Inflammatory macrophage (primary cell): ENCODE measurements at regions not wholly inside any gene's neighbourhood (a gene's known extent, or its start where the extent isn't known, plus 50 kb on each side); places are given as distances from the start of the nearest gene placed in this dataset.

Source experiments
- DNase-seq, 2 donors: peaks; one replicate each; pipeline ENCODE4 v3.0.0-alpha.2; 2020 to 2022

DNA sequence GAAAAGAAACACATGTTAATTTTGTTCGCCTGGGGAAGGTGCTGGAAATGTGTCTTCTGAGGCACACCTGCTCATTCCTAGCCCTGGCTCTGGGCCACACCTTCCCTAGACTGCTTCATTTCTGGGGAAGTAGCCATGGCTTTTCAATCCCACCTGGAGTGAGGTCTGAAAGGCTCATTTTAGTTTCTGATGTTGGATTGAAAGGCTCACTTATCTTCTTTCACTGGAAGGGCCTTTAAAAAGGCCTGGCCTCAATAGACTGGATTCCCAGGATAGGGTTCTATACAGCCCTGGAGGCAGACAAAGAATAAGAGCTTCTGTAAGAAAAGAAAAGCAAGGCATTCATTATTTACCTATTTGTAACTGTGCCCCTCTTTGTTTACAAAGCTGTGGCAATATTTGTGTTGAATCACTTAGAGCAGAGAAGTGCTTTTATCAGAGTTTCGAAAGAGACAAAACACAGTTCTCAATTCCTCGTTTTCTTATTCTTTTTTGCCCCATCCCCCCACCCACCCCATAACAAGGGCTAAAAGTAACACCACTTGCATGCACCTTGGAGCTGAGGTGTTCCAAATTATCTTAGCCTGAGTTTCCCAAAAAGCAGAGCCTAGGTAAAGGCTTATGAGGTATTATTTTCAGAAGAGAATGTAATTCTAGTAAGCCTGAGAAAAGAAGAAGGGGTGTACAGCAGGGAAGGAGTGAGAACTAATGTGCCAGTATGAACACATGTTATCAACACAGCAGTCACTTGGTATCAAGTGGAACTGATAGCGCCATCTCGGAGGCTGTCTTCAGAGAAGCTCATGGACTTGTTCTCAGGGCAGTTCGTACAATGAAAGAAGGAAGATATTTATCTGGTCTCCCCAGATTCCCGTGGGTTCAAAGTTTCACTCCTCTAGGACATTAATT, 413.1 kb downstream of the KCTD16 start:
- DNase-seq = no peak

DNA sequence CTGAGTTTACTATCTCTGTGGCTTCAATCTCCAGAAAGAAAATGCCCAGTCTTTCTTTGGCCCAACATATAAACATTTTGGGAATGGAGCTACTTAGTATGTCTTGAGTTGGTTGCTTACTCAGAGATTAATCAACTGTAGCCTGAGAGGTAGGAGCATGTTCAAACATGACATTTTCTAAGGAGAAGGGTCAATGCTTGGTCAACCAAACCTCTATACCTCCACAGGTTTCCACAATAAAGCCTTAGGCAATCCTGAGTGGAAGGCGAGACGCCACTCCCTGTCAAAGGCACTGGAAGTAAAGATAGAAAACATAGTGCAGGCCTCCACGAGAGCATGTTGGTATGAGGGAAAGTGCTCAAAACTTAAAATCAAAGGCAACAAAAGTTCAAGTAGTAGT, 411.4 kb downstream of the KCTD16 start:
- no peak for DNase-seq

- DNase-seq = no peak
Observed at GRCh38 chr5:144581044-144581443, 410.4 kb downstream of the KCTD16 start.

DNA sequence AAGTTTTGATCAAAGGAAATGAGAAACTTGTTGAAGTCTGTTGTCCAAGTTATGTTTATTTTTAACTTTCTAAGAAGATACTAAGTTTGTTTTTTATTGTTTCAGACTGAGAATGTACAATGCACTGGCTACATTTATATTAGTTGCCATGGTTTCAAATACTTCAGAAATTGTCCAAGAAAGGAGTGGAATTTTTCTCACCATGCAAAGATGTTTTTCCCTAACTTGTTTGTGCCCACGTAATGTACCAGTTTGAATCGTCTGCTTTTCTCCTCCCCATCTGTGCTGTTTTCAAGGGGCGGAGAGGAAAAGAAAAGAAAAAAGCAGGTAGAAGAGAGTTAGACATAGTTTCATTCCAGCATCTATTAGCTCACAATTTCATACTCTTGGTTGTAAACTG, 407.0 kb downstream of the KCTD16 start:
- no peak for DNase-seq

- DNase-seq = no peak
Observed at GRCh38 chr5:144575736-144576135, 405.1 kb downstream of the KCTD16 start.

- no peak for DNase-seq
Observed at GRCh38 chr5:144567421-144567780, 396.7 kb downstream of the KCTD16 start.

DNA sequence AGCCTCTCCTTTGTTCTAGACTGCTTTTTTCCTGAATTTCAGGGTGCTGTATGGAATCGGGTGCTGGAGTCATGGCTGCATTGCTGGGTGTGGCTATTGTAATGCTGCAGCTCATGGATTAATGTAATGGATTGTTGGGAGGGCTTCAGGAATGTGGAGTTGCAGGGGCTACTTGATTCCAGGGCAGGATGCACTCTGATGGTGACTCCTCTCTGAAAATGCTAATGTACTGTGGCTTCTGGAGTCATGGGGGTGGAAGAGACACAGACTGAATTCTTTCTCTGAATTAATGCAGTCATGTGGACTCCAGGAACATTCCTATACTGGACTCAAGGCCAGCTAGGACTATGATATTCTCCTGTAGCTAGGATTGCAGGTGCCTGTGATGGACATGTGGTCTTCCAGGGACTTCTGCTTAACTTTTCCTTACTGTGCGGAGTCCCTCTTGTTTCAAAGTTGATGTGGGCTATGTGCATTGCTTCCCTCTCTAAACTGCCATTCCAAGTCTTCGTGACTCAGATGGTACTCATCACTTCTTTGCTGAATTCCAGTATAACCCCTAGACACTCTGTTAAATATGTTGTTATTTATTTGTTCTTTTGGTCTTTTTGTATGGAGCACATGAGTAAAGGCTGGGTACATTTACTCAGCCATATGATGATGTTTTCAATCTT, 396.2 kb downstream of the KCTD16 start:
- no peak for DNase-seq

GRCh38 chr5:144549580-144549979, 378.9 kb downstream of the KCTD16 start:
- DNase-seq = no peak

GRCh38 chr5:144548936-144549335, 378.3 kb downstream of the KCTD16 start:
- no peak for DNase-seq

DNA sequence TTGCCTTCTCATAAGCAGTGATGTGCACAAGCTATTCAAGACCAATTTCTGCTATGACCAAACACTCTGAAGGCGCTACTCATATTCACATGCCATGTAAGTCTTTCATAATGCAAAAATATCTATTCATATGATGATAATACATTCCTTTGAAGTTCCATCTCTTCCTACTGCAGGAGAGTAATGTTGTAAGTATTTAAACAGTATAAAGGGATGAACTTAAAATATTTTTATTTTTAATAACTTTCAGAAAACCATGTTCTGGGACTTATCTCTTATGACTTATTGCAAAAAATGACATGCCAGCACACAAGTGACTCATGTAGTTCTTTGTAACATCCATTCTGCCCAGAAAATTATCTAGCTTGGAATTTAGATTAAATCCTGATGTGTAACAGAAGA, 376.4 kb downstream of the KCTD16 start:
- DNase-seq = no peak

GRCh38 chr5:144538845-144539244, 368.2 kb downstream of the KCTD16 start:
- no peak for DNase-seq
